HG03045 (cell line): ENCODE measurements at regions not wholly inside any gene's neighbourhood (a gene's known extent, or its start where the extent isn't known, plus 50 kb on each side); places are given as distances from the start of the nearest gene placed in this dataset.
"Not testable (repeated sequence)": the region's sequence is repeated elsewhere in the genome, so short reads cannot be mapped to it uniquely, and the experiment has no call there.

Experiments used
- ATAC-seq: cut with Tn5 transposase; IDR thresholded peaks from one replicate; pipeline ENCODE4 v1.9.1; 2021; ENCODE audit warnings: mild to moderate bottlenecking, moderate library complexity; ENCODE audit not compliant: unreplicated experiment

GRCh38 chr16:48057048-48057447, 98.7 kb downstream of the ABCC12 start:
- no peak for ATAC-seq

DNA sequence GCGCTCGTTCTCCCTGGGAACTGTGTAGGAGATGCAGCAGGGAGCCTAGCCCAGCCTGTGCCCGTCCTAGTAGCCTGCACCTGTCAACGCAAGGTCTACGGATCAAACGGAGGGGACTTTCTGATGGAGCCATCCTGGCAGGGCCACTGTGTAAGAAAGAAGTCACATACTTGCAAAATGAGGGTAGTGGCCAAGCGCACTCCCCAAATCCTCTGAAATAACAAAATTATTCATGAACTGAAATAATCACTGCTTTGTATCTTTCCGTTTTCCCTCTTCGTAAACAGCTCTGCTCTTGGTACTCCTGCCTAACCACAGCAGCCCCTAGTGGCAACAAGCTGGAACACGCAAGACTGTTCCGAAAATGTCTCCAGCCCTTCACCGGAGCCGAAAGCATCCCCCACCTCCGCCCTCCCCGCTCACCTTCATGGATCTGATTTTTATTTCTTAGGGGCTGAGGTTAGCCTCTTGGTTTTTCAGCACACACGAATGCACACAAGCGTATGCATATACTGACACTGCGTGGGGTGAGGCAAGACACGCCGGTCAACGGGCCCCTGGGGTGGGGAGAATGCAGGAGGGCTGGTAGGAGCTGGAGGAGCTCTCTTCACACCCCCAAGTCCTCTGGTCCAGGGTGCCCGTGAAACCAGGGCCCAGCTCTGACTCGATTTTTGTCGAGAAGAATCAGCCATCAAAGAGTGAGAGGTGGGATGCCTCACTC, 100.8 kb downstream of the ABCC12 start:
- ATAC-seq, result no peak

DNA sequence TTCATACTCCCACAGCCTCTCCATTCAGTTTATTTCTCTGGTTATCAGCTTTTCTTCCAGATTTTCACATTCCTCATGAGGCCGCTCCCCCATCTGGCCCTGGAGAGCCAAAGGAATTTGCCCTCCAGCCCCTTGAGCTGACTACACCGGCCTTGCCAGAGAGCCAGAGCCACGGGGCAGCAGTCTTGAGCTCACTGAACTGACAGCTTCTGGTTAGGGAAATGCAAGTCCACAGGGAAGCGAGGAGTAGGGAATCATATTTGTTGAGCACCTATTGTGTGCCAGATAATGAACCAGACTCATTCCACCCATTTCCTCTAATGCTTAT, 102.4 kb downstream of the ABCC12 start:
- ATAC-seq, result no peak

DNA sequence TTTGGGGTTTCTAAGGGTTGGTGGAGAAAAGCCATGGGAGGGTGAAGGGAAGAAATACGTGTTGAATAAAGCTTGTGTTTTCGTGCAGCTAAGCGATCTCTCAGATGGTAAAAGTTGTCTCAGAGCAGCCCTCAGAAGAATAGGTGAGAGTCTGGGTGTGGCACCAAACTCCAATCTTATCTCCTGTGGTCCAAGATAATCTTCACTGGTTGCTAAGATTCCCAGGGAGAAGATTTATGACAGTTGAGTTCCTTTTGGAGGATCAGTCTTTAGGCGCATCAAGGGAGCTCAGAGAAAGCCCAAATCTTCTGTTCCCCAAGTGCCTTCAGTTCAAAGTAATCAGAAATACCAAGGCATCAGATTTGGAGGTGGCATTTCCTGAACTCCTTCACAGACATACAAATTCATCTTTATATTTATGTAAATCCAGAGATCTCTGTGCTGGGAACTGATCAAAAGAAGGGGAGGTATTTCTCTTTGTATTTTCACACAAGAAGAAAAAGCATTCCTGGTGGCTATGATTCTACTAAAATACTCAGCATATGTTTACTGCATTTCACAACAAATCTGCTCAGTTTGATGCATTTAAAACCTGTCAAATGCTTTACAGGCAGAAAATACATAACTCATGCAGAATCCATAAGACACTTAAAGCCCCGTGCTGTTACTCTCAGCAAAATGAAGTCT, 102.9 kb downstream of the ABCC12 start:
- no peak for ATAC-seq

- no peak for ATAC-seq
Measured at GRCh38 chr16:48050871-48051270, 104.9 kb downstream of the ABCC12 start.

GRCh38 chr16:48049847-48050246, 105.9 kb downstream of the ABCC12 start:
- ATAC-seq, result no peak

DNA sequence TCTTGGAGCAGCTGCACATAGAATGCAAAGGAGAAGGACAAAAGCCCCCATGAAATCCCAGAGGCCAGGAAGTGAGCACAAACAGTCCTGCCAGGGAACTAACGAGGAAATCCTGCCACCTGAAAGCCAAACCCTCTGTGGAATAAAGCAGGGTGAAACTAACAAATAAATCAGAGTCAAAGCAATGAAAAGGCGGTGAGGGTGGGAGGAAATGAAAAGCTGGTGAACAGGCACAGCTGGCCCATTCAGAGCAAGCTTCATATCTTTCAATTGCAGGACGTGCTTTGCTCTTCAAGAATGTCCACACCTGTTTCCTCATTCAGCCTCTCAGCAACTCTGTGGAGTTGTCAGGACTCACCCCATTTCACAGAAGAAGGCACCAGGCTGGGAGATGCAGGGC, 108.1 kb downstream of the ABCC12 start:
- no peak for ATAC-seq

DNA sequence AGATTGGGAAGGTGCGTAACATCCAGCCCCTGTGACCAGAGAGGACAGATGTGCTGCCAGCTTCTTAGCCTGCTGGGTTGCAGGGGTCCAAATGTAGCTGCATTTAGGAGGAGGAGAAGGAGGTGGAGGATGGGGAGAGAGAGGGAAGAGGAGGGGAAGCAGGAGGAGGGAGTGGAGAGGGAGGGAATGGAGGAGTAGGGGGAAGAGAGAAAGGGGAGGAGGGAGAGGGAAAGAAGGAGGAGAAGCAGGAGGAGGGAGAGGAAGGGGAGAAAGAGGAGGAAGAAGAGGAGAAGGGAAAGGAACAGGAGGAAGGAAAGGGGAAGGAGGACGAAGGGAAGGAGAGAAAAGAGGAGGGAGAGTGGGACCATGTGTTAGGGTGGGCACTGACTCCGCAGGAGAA, 108.6 kb downstream of the ABCC12 start:
- ATAC-seq, result no peak

- ATAC-seq, result no peak
Measured at GRCh38 chr16:48044117-48044516, 111.7 kb downstream of the ABCC12 start.

GRCh38 chr16:48041981-48042421, 113.8 kb downstream of the ABCC12 start:
- no peak for ATAC-seq

DNA sequence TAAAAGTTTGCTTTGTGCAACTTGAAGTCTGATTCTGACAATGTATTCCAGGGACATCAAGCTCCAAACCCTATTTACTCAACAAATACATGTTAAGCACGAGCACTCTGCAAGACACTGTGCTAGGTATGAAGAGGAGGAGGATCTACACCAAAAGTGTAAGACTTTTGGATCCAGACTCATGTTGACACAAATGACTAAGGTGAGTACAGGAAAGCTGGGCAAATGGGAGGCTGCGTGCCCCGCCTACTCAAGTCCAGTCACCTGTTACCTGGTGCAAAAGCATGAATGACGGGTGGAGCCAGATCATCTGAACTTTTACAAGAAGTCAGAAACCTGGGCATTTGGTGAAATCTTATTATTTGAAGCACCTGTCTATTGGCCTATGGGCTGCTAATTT, 120.7 kb downstream of the ABCC12 start:
- ATAC-seq, result no peak

GRCh38 chr16:48030926-48031325, 124.9 kb downstream of the ABCC12 start:
- ATAC-seq, result no peak

GRCh38 chr16:48029768-48030167, 126.0 kb downstream of the ABCC12 start:
- ATAC-seq, result no peak

- no peak for ATAC-seq
Measured at GRCh38 chr16:48025359-48025758, 130.4 kb downstream of the ABCC12 start.

DNA sequence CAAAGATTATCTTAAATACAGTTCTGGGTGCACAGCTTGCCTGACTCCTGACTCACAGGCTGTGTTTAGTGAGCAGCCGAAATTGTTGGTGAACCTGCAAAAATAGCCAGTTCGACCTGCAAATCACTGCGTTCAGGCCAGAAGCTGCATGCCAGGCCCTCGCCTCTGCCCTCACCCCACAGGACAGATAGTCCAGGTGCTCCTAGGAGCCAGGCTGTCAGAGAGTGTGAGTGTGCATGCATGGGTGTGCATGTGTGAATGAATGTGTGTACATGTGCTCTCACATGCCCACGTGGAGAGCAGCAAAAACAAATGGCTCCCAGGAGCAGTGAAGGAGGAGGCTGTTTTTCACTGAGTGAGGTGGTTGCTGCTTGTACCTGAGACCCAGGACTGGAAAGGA, 131.8 kb downstream of the ABCC12 start:
- ATAC-seq, result no peak

DNA sequence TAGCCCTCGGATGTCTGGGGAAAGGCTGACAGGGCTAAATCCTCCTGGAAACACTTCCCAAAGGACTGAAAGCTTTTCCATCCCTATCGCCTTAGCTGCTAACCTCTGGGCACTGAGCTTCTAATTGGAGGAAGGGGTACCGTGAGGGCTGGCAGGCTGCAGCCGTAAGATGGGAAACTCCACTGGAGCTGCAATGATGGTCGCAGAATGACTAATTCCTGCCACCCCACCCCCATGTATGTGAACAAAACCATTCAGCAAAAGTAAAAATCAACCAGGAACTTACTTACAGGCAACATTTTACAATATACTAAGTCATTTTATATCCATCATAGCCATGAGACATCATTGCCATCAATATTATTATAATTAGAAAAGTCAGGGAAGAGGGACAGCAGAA, 133.3 kb downstream of the ABCC12 start:
- no peak for ATAC-seq

- ATAC-seq, result not testable (repeated sequence)
Measured at GRCh38 chr16:48020617-48021016, 135.2 kb downstream of the ABCC12 start.

DNA sequence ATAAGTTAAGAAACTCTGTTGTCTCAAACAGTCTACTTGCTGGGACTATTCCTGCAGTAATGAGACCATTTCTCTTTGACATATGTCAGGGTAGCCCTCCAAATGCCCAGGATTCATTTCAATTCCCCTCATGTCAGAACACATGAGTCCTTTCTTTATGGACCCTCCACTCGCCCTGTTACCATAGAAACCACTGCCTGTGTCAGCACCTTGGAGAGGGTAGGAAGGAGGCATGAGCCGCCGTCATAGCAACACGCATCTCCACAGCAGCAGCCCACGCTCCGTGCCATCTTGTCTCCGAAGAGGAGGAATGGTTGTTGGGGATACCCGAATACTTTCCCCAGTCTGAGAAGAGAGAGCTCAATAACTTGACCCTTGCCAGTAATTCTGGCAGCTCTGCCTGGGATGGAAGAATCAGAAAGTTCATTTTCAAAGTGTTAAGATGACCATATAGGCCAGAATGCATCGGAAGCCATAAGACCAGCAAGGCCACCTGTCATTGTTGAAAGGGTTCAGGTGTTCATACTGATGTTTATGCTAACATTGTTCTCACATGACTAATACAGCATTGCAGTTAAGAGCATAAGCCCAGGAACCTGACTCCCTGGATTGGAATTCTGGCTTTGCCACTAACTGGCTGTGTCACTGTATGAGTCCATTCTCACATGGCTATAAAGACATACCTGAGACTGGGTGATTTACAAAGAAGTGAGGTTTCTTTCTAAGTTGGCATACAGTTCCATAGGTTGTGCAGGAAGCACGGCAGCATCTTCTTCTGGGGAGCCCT, 141.3 kb downstream of the ABCC12 start:
- no peak for ATAC-seq

- no peak for ATAC-seq
Measured at GRCh38 chr16:48013491-48013901, 142.3 kb downstream of the ABCC12 start.

- no peak for ATAC-seq
Measured at GRCh38 chr16:48011878-48012658, 143.7 kb downstream of the ABCC12 start.

DNA sequence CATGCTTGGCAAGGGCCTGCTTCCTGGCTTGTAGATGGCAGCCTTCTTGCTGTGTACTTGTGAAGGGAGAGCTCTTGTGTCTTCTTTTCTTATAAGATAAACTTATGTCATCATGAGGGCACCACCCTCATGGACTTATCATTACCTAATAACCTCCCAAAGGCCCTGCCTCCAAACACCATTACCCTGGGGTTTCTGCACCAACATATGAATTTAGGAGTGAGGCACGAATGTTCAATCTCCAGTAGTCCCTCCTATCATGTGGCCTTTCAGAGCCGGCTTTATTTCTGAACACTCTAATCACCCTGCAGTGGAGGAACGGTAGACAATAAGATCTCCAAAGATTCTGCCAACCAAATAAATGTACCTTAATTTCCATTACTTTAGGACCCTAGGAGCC, 144.3 kb downstream of the ABCC12 start:
- ATAC-seq, result no peak
